ENCODE measurements at regions not wholly inside any gene's neighbourhood (a gene's known extent, or its start where the extent isn't known, plus 50 kb on each side); places are given as distances from the start of the nearest gene placed in this dataset.

- Mint-ChIP-seq H3K27ac (no peak overlapping the region), H3K4me3 (no peak overlapping the region), H3K36me3 (peaks cover 0 to 2% of the 10 kb centered on the region in 2 donors), H3K9me3 (peaks cover 2 to 4% of the 10 kb centered on the region in 2 donors), H3K27me3 (no peaks in the 10 kb centered on the region), H3K4me1 (peaks cover 13 to 22% of the 10 kb centered on the region in 2 donors)
- DNase-seq (no peak), ATAC-seq (replicated peaks) (no peak)
Measured at GRCh38 chr15:58336161-58336560, 95.6 kb upstream of the LIPC start.

- Mint-ChIP-seq H3K4me1 (no peaks in the 10 kb centered on the region), H3K9me3 (no peaks in the 10 kb centered on the region), H3K36me3 (no peaks in the 10 kb centered on the region), H3K27me3 (no peaks in the 10 kb centered on the region), H3K4me3 (no peak overlapping the region), H3K27ac (no peak overlapping the region)
- ATAC-seq (replicated peaks) (no peak), DNase-seq (no peak)
Measured at GRCh38 chr15:58340176-58340575, 91.6 kb upstream of the LIPC start.

GRCh38 chr15:58342508-58342907 is 89.3 kb upstream of the LIPC start:
- Mint-ChIP-seq H3K9me3 (no peaks in the 10 kb centered on the region), H3K36me3 (no peaks in the 10 kb centered on the region), H3K4me1 (no peaks in the 10 kb centered on the region), H3K4me3 (no peak overlapping the region), H3K27ac (no peak overlapping the region), H3K27me3 (no peaks in the 10 kb centered on the region)
- no peak for DNase-seq
- ATAC-seq (replicated peaks), result no peak

GRCh38 chr15:58344213-58345070 is 87.3 kb upstream of the LIPC start:
- Mint-ChIP-seq H3K9me3 (peaks cover 0 to 2% of the 10 kb centered on the region in 2 donors), H3K4me3 (no peak overlapping the region), H3K36me3 (no peaks in the 10 kb centered on the region), H3K4me1 (no peaks in the 10 kb centered on the region), H3K27ac (no peak overlapping the region), H3K27me3 (no peaks in the 10 kb centered on the region)
- DNase-seq (no peak), ATAC-seq (replicated peaks) (no peak)

- H3K4me3 Mint-ChIP-seq, result no peak overlapping the region
- no peaks in the 10 kb centered on the region for H3K4me1 Mint-ChIP-seq
- ATAC-seq (replicated peaks) (no peak), DNase-seq (no peak)
- H3K27ac Mint-ChIP-seq, result no peak overlapping the region
- H3K36me3 Mint-ChIP-seq, result no peaks in the 10 kb centered on the region
- H3K27me3 Mint-ChIP-seq, result no peaks in the 10 kb centered on the region
- H3K9me3 Mint-ChIP-seq, result peaks cover 0 to 2% of the 10 kb centered on the region in 2 donors
Measured at GRCh38 chr15:58346361-58346760, 85.4 kb upstream of the LIPC start.

- no peak overlapping the region for H3K27ac Mint-ChIP-seq
- H3K4me3 Mint-ChIP-seq, result no peak overlapping the region
- H3K9me3 Mint-ChIP-seq, result peaks cover 0 to 2% of the 10 kb centered on the region in 2 donors
- peaks cover 0 to 3% of the 10 kb centered on the region in 2 donors for H3K27me3 Mint-ChIP-seq
- ATAC-seq (replicated peaks) (no peak), DNase-seq (no peak)
- H3K36me3 Mint-ChIP-seq, result no peaks in the 10 kb centered on the region
- H3K4me1 Mint-ChIP-seq, result no peaks in the 10 kb centered on the region
Measured at GRCh38 chr15:58348095-58348812, 83.5 kb upstream of the LIPC start.

- Mint-ChIP-seq H3K36me3 (no peaks in the 10 kb centered on the region), H3K27ac (no peak overlapping the region), H3K4me3 (no peak overlapping the region), H3K9me3 (peaks cover 0 to 2% of the 10 kb centered on the region in 2 donors), H3K27me3 (peaks cover 12 to 15% of the 10 kb centered on the region in 2 donors), H3K4me1 (no peaks in the 10 kb centered on the region)
- DNase-seq, result no peak
- ATAC-seq (replicated peaks), result no peak
Measured at GRCh38 chr15:58352026-58352929, 79.5 kb upstream of the LIPC start.

- no peak overlapping the region for H3K4me3 Mint-ChIP-seq
- H3K27me3 Mint-ChIP-seq, result peaks cover 15 to 19% of the 10 kb centered on the region in 2 donors
- H3K9me3 Mint-ChIP-seq, result no peaks in the 10 kb centered on the region
- DNase-seq (no peak), ATAC-seq (replicated peaks) (no peak)
- no peaks in the 10 kb centered on the region for H3K36me3 Mint-ChIP-seq
- no peak overlapping the region for H3K27ac Mint-ChIP-seq
- no peaks in the 10 kb centered on the region for H3K4me1 Mint-ChIP-seq
Measured at GRCh38 chr15:58355382-58355971, 76.3 kb upstream of the LIPC start.

- Mint-ChIP-seq H3K9me3 (no peaks in the 10 kb centered on the region), H3K27ac (no peak overlapping the region), H3K4me1 (no peaks in the 10 kb centered on the region), H3K36me3 (no peaks in the 10 kb centered on the region), H3K27me3 (peaks cover 15 to 24% of the 10 kb centered on the region in 2 donors), H3K4me3 (no peak overlapping the region)
- no peak for ATAC-seq (replicated peaks)
- DNase-seq, result no peak
Measured at GRCh38 chr15:58355973-58356372, 75.8 kb upstream of the LIPC start.

GRCh38 chr15:58357529-58358476 is 74.0 kb upstream of the LIPC start:
- Mint-ChIP-seq H3K4me3 (no peak overlapping the region), H3K27me3 (peaks cover 20 to 35% of the 10 kb centered on the region in 2 donors), H3K36me3 (no peaks in the 10 kb centered on the region), H3K4me1 (no peaks in the 10 kb centered on the region), H3K27ac (no peak overlapping the region), H3K9me3 (no peaks in the 10 kb centered on the region)
- DNase-seq (no peak), ATAC-seq (replicated peaks) (no peak)

GRCh38 chr15:58360421-58361090 is 71.2 kb upstream of the LIPC start:
- Mint-ChIP-seq H3K36me3 (peaks cover 0 to 3% of the 10 kb centered on the region in 2 donors), H3K9me3 (no peaks in the 10 kb centered on the region), H3K27me3 (peaks cover 9 to 35% of the 10 kb centered on the region in 2 donors), H3K4me1 (no peaks in the 10 kb centered on the region), H3K27ac (no peak overlapping the region), H3K4me3 (no peak overlapping the region)
- ATAC-seq (replicated peaks), result no peak
- no peak for DNase-seq

GRCh38 chr15:58361273-58361759 is 70.5 kb upstream of the LIPC start:
- H3K27ac Mint-ChIP-seq, result no peak overlapping the region
- DNase-seq (no peak), ATAC-seq (replicated peaks) (no peak)
- peaks cover 0 to 3% of the 10 kb centered on the region in 2 donors for H3K36me3 Mint-ChIP-seq
- H3K27me3 Mint-ChIP-seq, result peaks cover 5 to 35% of the 10 kb centered on the region in 2 donors
- no peak overlapping the region for H3K4me3 Mint-ChIP-seq
- H3K4me1 Mint-ChIP-seq, result no peaks in the 10 kb centered on the region
- H3K9me3 Mint-ChIP-seq, result no peaks in the 10 kb centered on the region

Measured in stimulated activated naive B cell treated with anti-CD40 and anti-IgM and Interleukin-4, amounts not matched to agents 10 μg/mL and 1 μg/mL and 100 μg/mL, for 72 hours (primary cell).